HCT116 (cell line): ENCODE measurements at regions not wholly inside any gene's neighbourhood (a gene's known extent, or its start where the extent isn't known, plus 50 kb on each side); places are given as distances from the start of the nearest gene placed in this dataset.

Source experiments
- CTCF ChIP-seq, 3 experiments: fragments of 200-600 bp in 1 of 3; sonication (generic) in 1 of 3; IDR thresholded peaks in 2 of 3; conservative IDR thresholded peaks in 1 of 3; 2 replicates each; pipeline ENCODE4 v1.5.1; 2012 to 2017; ENCODE audit warnings: low read depth in 2 of 3, low read length in 2 of 3, antibody characterized with exemption in 1 of 3, borderline replicate concordance in 1 of 3, control low read depth in 1 of 3, mild to moderate bottlenecking in 1 of 3, mixed read lengths in 1 of 3, mixed run types in 1 of 3, moderate library complexity in 1 of 3; ENCODE audit not compliant: insufficient read depth in 1 of 3
- EGR1 ChIP-seq: IDR thresholded peaks from 2 replicates; pipeline ENCODE4 v1.6.1; 2012; ENCODE audit warnings: low read depth
- ELF1 ChIP-seq: IDR thresholded peaks from 2 replicates; pipeline ENCODE4 v1.6.1; 2012; ENCODE audit warnings: low read depth, borderline replicate concordance
- EZH2 ChIP-seq: fragments of 200-600 bp; sonication (generic); IDR thresholded peaks from 2 replicates; pipeline ENCODE4 v1.6.1; 2017; ENCODE audit warnings: antibody characterized with exemption, mixed run types
- EZH2phosphoT487 ChIP-seq: fragments of 200-600 bp; IDR thresholded peaks from 2 replicates; pipeline ENCODE4 v1.6.1; 2018; ENCODE audit warnings: antibody characterized with exemption, borderline replicate concordance
- JUND ChIP-seq: IDR thresholded peaks from 2 replicates; pipeline ENCODE4 v1.6.1; 2012
- POLR2A ChIP-seq: IDR thresholded peaks from 2 replicates; pipeline ENCODE4 v1.7.0; 2011; ENCODE audit warnings: borderline replicate concordance; ENCODE audit not compliant: insufficient read depth, insufficient read length; ENCODE audit errors: extremely low read depth
- RAD21 ChIP-seq: IDR thresholded peaks from 2 replicates; pipeline ENCODE4 v1.6.1; 2012; ENCODE audit warnings: low read depth, mild to moderate bottlenecking
- SP1 ChIP-seq: IDR thresholded peaks from 2 replicates; pipeline ENCODE4 v1.6.1; 2012; ENCODE audit warnings: low read depth

GRCh38 chr14:87041290-87042020 lies 951.5 kb downstream of the GALC start:
- TF ChIP-seq SP1 (no peak), EGR1 (no peak), CTCF (IDR thresholded peaks at IDR 0.05 in 2 of 3, conservative IDR thresholded peaks at IDR 0.05 in 1 of 3; ENCODE audit: borderline replicate concordance in 1 of 3, insufficient read depth in 1 of 3, low read depth in 2 of 3, low read length in 2 of 3) (no peak), POLR2A (no peak), ELF1 (no peak), EZH2phosphoT487 (no peak), JUND (no peak), EZH2 (no peak), RAD21 (no peak)
